ENCODE measurements at regions not wholly inside any gene's neighbourhood (a gene's known extent, or its start where the extent isn't known, plus 50 kb on each side); places are given as distances from the start of the nearest gene placed in this dataset.

GRCh38 chr10:62741996-62742395 is 62.5 kb upstream of the ADO start:
- Mint-ChIP-seq H3K27me3 (ENCODE audit: low read depth) (no peaks in the 10 kb centered on the region), H3K4me3 (no peak overlapping the region), H3K4me1 (no peaks in the 10 kb centered on the region; a peak in 1 of 4 replicates), H3K36me3 (ENCODE audit: insufficient read depth in 1 of 3, low read depth in 3 of 3) (no peaks in the 10 kb centered on the region), H3K9me3 (no peaks in the 10 kb centered on the region), H3K27ac (no peak overlapping the region)
- no CpG with 5 or more reads among the region's 7 CpGs for WGBS (ENCODE audit: extremely low coverage, insufficient read length, low lambda C conversion rate)
- no peak overlapping the region for H4K8ac ChIP-seq (replicated peaks; ENCODE audit: insufficient read length, low read depth, low read length)
- no peaks in the 10 kb centered on the region for H3K23me2 ChIP-seq (ENCODE audit: insufficient read length, low read depth, low read length, poor library complexity, severe bottlenecking)
- H3K27ac ChIP-seq (ENCODE audit: insufficient read length, low read depth, low read length), result no peak overlapping the region
- no peak overlapping the region for H2BK5ac ChIP-seq (ENCODE audit: insufficient read length, low read length)
- H2BK120ac ChIP-seq (ENCODE audit: low read depth, low read length, poor library complexity, severe bottlenecking), result no peak overlapping the region
- H2BK15ac ChIP-seq (ENCODE audit: low read depth, low read length), result no peak overlapping the region
- no peaks in the 10 kb centered on the region for H3K79me1 ChIP-seq (ENCODE audit: insufficient read depth, low read depth, low read length, poor library complexity, severe bottlenecking)
- no peak overlapping the region for H4K91ac ChIP-seq (ENCODE audit: insufficient read length, low read depth, low read length)
- no peak overlapping the region for H3K18ac ChIP-seq (ENCODE audit: insufficient read length, low read depth, low read length)
- H4K5ac ChIP-seq (ENCODE audit: insufficient read length, low read depth, low read length), result no peak overlapping the region
- no peaks in the 10 kb centered on the region for H3K4me1 ChIP-seq (ENCODE audit: insufficient read depth, low read length)
- no peak overlapping the region for H2BK20ac ChIP-seq (ENCODE audit: low read depth, low read length, poor library complexity, severe bottlenecking)
- no peak for DNase-seq
- H2AFZ ChIP-seq (ENCODE audit: low read length), result no peak overlapping the region
- TF ChIP-seq CTCF (conservative IDR thresholded peaks at IDR 0.05), result no peak
- H3K56ac ChIP-seq (ENCODE audit: insufficient read length, low read depth, low read length), result no peak overlapping the region
- H3K79me2 ChIP-seq (ENCODE audit: insufficient read depth, low read length), result no peaks in the 10 kb centered on the region
- no peak overlapping the region for H3T11ph ChIP-seq (ENCODE audit: low read length)
- H3K27me3 ChIP-seq (ENCODE audit: insufficient read depth, low read length), result no peaks in the 10 kb centered on the region
- no peak overlapping the region for H2BK12ac ChIP-seq (ENCODE audit: insufficient read length, low read depth, low read length)
- H3K4ac ChIP-seq (ENCODE audit: low read depth, low read length), result no peak overlapping the region
- H3K9me3 ChIP-seq (ENCODE audit: control insufficient read depth, low read depth, low read length), result no peaks in the 10 kb centered on the region
- no peak overlapping the region for H3K23ac ChIP-seq (ENCODE audit: insufficient read length, low read depth, low read length)
- no peak overlapping the region for H3K14ac ChIP-seq (ENCODE audit: insufficient read depth, low read length)
- H3K9ac ChIP-seq (ENCODE audit: extremely low read depth, insufficient read length, low read length), result no peak overlapping the region
- H4K20me1 ChIP-seq (ENCODE audit: control insufficient read depth, insufficient read depth, insufficient read length), result no peaks in the 10 kb centered on the region
- H3K4me2 ChIP-seq (ENCODE audit: insufficient read depth, insufficient read length, low read length), result no peak overlapping the region
- H2AK5ac ChIP-seq (ENCODE audit: insufficient read length, low read length), result no peak overlapping the region

All from H9 (cell line).